ENCODE measurements at regions not wholly inside any gene's neighbourhood (a gene's known extent, or its start where the extent isn't known, plus 50 kb on each side); places are given as distances from the start of the nearest gene placed in this dataset.

DNA sequence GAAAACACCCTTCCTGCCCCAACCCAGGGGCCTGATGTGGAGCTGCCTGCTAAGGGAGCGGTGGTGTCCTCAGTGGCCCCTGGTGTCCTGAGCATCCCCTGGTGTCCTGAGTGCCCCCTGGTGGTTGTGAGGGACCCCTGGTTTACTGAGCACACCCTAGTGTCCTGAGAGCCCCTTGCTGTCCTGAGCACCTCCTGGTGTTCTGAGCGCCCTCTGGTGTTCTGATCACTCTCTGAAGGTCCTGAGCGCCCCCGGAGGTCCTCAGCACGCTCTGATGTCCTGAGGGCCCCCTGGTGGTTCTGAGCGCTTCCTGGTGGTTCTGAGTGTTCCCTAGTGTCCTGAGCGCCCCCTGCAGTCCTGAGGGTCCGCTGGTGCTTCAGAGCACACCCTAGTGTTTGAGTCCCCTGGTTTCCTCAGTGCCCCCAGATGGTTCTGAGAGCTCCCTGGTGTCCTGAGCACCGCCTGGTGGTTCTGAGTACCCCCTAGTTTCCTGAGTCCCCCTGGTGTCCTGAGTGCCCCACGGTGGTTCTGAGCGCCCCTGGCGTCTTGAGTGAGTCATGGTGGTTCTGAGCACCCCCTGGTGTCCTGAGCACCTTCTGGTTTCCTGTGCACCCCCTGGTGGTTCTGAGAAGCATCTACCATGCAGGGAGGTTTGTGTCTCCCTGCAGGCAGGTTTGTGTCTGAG lies 1004.2 kb downstream of the TMEM121 start:
- no peak for TF ChIP-seq CTCF (IDR thresholded peaks at IDR 0.05)
- TF ChIP-seq POLR2A (IDR thresholded peaks at IDR 0.05): no peak
